ENCODE measurements at regions not wholly inside any gene's neighbourhood (a gene's known extent, or its start where the extent isn't known, plus 50 kb on each side); places are given as distances from the start of the nearest gene placed in this dataset.

DNA sequence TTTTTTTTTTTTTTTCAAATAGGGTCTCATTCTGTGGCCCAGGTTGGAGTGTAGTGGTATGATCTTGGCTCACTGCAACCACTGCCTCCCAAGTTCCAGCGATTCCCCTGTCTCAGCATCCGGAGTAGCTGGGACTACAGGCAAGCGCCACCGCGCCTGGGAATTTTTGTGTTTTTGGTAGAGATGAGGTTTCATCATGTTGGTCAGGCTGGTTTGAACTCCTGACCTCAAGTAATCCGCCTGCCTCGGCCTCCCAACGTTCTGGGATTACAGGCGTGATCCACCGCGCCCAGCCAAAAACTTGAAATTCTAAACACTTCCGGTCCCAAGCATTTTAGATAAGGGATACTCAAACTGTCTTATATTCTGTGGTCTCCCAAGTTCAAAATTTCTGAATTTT, 718.9 kb upstream of the MEF2C start:
- TF ChIP-seq POLR2A (IDR thresholded peaks at IDR 0.05; ENCODE audit: low read depth, low read length) (no peak), POLR2AphosphoS5 (IDR thresholded peaks at IDR 0.05; ENCODE audit: low read depth, low read length) (no peak)

Measured in GM12892 (cell line).